Gastrocnemius medialis (tissue), 4 donors: ENCODE measurements at regions not wholly inside any gene's neighbourhood (a gene's known extent, or its start where the extent isn't known, plus 50 kb on each side); places are given as distances from the start of the nearest gene placed in this dataset.

ENCODE experiments used
- CTCF ChIP-seq, 5 experiments: fragments of 450-650 bp in 3 of 5; fragments of 200-600 bp in 2 of 5; sonication (generic) in 2 of 5; IDR thresholded peaks in 4 of 5; conservative IDR thresholded peaks in 1 of 5; 1 replicate in 4 of 5; 2 replicates in 1 of 5; pipeline ENCODE4 v1.5.1; 2016 to 2019; ENCODE audit warnings: antibody characterized with exemption in 5 of 5, mild to moderate bottlenecking in 3 of 5, moderate library complexity in 3 of 5
- POLR2A ChIP-seq, 2 donors: fragments of 450-650 bp; IDR thresholded peaks; one replicate each; pipeline ENCODE4 v1.6.1; 2017; ENCODE audit warnings: antibody characterized with exemption in 2 of 2, mild to moderate bottlenecking in 2 of 2, moderate library complexity in 2 of 2

GRCh38 chr10:129350690-129351089, 116.4 kb upstream of the MGMT start:
- TF ChIP-seq CTCF (IDR thresholded peaks at IDR 0.05 in 4 of 5, conservative IDR thresholded peaks at IDR 0.05 in 1 of 5) (no peak), POLR2A (IDR thresholded peaks at IDR 0.05) (no peak)
